ENCODE measurements at regions not wholly inside any gene's neighbourhood (a gene's known extent, or its start where the extent isn't known, plus 50 kb on each side); places are given as distances from the start of the nearest gene placed in this dataset.

- Histone ChIP-seq H3K9ac (ENCODE audit: low read depth, low read length) (no peak overlapping the region), H3K4me1 (ENCODE audit: insufficient read depth, low read length) (no peaks in the 10 kb centered on the region), H3K9me3 (ENCODE audit: control insufficient read depth, insufficient read depth, low read length) (no peaks in the 10 kb centered on the region), H3K36me3 (ENCODE audit: insufficient read depth, low read length) (no peaks in the 10 kb centered on the region)
Observed at GRCh38 chr18:46398625-46399024, 258.4 kb downstream of the LOXHD1 start.

GRCh38 chr18:46399303-46399702, 257.7 kb downstream of the LOXHD1 start:
- Histone ChIP-seq H3K36me3 (ENCODE audit: insufficient read depth, low read length) (no peaks in the 10 kb centered on the region), H3K4me1 (ENCODE audit: insufficient read depth, low read length) (no peaks in the 10 kb centered on the region), H3K9ac (ENCODE audit: low read depth, low read length) (no peak overlapping the region), H3K9me3 (ENCODE audit: control insufficient read depth, insufficient read depth, low read length) (no peaks in the 10 kb centered on the region)

DNA sequence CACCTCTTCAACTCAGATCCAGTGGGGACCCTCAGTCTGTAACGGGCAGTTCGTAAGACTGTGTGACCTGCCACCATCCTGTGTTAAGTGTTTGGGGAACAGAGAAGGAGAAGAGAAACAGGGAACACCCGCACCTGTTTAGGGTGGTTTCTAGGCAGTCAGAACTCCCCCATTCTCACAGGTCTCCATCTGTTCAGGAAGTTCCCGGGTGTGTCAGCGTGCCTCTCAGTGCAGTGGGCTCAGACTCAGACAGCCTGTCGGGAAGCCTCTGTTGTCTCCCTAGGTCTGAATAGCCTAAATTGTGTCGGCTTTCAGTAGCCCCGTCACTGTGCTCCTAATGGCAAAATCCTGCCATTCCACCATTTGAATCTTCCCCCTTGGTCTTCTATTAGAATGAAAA, 256.6 kb downstream of the LOXHD1 start:
- no peaks in the 10 kb centered on the region for H3K4me1 ChIP-seq (ENCODE audit: insufficient read depth, low read length)
- H3K9me3 ChIP-seq (ENCODE audit: control insufficient read depth, insufficient read depth, low read length) = no peaks in the 10 kb centered on the region

GRCh38 chr18:46401486-46402070, 255.4 kb downstream of the LOXHD1 start:
- Histone ChIP-seq H3K36me3 (ENCODE audit: insufficient read depth, low read length) (no peaks in the 10 kb centered on the region), H3K4me1 (ENCODE audit: insufficient read depth, low read length) (no peaks in the 10 kb centered on the region), H3K9ac (ENCODE audit: low read depth, low read length) (no peak overlapping the region), H3K9me3 (ENCODE audit: control insufficient read depth, insufficient read depth, low read length) (no peaks in the 10 kb centered on the region)

More for the DNA sequence above, 256.6 kb downstream of the LOXHD1 start:
- Histone ChIP-seq H3K9ac (ENCODE audit: low read depth, low read length) (no peak overlapping the region), H3K36me3 (ENCODE audit: insufficient read depth, low read length) (no peaks in the 10 kb centered on the region)

- H3K36me3 ChIP-seq (ENCODE audit: insufficient read depth, low read length) = no peaks in the 10 kb centered on the region
- no peaks in the 10 kb centered on the region for H3K9me3 ChIP-seq (ENCODE audit: control insufficient read depth, insufficient read depth, low read length)
- no peak overlapping the region for H3K9ac ChIP-seq (ENCODE audit: low read depth, low read length)
- H3K4me1 ChIP-seq (ENCODE audit: insufficient read depth, low read length) = no peaks in the 10 kb centered on the region
Observed at GRCh38 chr18:46402396-46402795, 254.6 kb downstream of the LOXHD1 start.

DNA sequence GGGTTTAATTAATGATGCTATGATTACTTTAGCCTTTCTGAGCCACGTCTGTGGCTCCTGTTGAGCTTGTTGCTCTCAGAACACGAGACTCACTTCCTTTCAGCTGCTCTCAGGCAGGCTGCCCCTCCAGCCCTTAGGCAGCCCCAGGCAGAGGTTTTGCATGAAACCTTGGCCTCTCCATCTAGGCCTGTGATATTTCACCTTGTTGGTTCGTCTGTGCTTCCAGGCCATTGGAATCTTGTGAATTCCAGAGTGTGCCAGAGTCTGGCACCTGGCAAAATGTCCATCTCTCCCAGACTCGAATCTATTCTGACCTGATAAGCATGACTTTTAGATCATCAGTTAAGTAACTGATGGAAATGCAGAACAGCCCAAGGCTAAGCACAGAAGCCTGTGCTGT, 254.1 kb downstream of the LOXHD1 start:
- Histone ChIP-seq H3K4me1 (ENCODE audit: insufficient read depth, low read length) (no peaks in the 10 kb centered on the region), H3K9me3 (ENCODE audit: control insufficient read depth, insufficient read depth, low read length) (no peaks in the 10 kb centered on the region), H3K36me3 (ENCODE audit: insufficient read depth, low read length) (no peaks in the 10 kb centered on the region), H3K9ac (ENCODE audit: low read depth, low read length) (no peak overlapping the region)

GRCh38 chr18:46405832-46406538, 251.0 kb downstream of the LOXHD1 start:
- Histone ChIP-seq H3K9ac (ENCODE audit: low read depth, low read length) (no peak overlapping the region), H3K4me1 (ENCODE audit: insufficient read depth, low read length) (no peaks in the 10 kb centered on the region), H3K9me3 (ENCODE audit: control insufficient read depth, insufficient read depth, low read length) (no peaks in the 10 kb centered on the region), H3K36me3 (ENCODE audit: insufficient read depth, low read length) (no peaks in the 10 kb centered on the region)

- Histone ChIP-seq H3K36me3 (ENCODE audit: insufficient read depth, low read length) (no peaks in the 10 kb centered on the region), H3K4me1 (ENCODE audit: insufficient read depth, low read length) (peaks cover 4% of the 10 kb centered on the region), H3K9me3 (ENCODE audit: control insufficient read depth, insufficient read depth, low read length) (no peaks in the 10 kb centered on the region), H3K9ac (ENCODE audit: low read depth, low read length) (no peak overlapping the region)
Observed at GRCh38 chr18:46406539-46406932, 250.5 kb downstream of the LOXHD1 start.

- Histone ChIP-seq H3K9me3 (ENCODE audit: control insufficient read depth, insufficient read depth, low read length) (no peaks in the 10 kb centered on the region), H3K36me3 (ENCODE audit: insufficient read depth, low read length) (no peaks in the 10 kb centered on the region), H3K4me1 (ENCODE audit: insufficient read depth, low read length) (peaks cover 15% of the 10 kb centered on the region), H3K9ac (ENCODE audit: low read depth, low read length) (no peak overlapping the region)
Observed at GRCh38 chr18:46407486-46408166, 249.4 kb downstream of the LOXHD1 start.

DNA sequence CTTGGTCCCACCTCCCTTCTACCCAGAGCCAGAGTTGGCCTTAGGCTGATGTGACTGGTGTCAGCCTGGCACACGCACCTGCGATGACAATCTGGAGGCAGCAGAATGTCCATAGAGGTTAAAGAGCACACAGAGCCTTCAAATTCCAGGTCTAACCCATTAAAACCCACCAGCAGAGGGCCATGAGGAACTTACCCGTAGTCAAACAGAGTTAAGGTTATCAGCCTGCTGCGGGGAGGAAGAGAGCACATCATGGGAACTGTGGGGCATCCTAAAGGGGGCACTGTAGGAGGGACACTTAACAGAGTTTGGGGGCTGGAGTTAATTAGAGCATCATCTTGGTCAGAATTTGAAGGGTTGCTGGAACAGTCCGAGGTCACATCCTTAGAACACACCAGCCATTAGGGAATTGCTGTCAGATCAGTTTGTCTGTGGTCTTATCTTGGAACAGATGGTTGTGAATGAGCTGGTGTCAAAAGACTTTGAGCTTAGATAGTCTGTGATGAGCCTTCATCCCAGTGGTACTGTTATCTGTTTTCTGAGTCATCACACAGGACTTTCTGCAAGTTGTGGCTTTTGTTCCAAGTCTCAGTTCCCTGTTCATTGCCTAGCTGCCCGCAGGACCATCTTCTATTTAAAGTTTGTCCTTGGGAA, 248.6 kb downstream of the LOXHD1 start:
- H3K4me1 ChIP-seq (ENCODE audit: insufficient read depth, low read length) = peaks cover 22% of the 10 kb centered on the region
- H3K36me3 ChIP-seq (ENCODE audit: insufficient read depth, low read length) = no peaks in the 10 kb centered on the region
- no peak overlapping the region for H3K9ac ChIP-seq (ENCODE audit: low read depth, low read length)
- H3K9me3 ChIP-seq (ENCODE audit: control insufficient read depth, insufficient read depth, low read length) = no peaks in the 10 kb centered on the region

DNA sequence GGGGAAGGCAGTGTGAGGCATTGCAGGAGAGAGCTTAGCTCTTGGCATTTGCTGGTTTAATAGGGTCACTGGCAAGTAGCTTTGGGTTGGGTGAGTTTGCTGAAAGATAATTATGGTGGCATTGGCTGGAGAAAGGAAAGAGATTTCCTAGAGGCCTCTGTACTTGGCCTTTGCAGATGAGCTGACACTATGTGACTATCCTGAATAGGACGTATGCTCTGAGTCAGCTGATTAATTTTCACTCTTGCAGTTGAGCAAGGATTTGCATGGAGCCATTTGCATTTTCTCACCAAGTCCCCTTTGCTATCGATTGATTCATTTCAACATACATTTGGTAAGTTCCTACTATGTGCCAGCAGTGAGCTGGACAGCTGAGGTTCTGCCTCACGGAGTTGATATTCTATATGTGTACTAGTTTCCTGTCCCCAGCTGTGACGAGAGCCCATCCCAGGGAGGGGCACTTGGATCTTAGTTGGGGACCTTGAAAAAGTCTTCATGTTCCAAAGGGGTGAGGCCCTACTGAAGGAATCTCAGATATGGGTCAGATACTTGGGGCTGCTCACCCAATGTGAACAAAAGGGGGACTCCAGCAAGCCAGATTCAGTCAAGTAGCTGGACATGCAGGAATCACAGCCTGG, 245.7 kb downstream of the LOXHD1 start:
- H3K4me1 ChIP-seq (ENCODE audit: insufficient read depth, low read length) = peaks cover 43% of the 10 kb centered on the region

DNA sequence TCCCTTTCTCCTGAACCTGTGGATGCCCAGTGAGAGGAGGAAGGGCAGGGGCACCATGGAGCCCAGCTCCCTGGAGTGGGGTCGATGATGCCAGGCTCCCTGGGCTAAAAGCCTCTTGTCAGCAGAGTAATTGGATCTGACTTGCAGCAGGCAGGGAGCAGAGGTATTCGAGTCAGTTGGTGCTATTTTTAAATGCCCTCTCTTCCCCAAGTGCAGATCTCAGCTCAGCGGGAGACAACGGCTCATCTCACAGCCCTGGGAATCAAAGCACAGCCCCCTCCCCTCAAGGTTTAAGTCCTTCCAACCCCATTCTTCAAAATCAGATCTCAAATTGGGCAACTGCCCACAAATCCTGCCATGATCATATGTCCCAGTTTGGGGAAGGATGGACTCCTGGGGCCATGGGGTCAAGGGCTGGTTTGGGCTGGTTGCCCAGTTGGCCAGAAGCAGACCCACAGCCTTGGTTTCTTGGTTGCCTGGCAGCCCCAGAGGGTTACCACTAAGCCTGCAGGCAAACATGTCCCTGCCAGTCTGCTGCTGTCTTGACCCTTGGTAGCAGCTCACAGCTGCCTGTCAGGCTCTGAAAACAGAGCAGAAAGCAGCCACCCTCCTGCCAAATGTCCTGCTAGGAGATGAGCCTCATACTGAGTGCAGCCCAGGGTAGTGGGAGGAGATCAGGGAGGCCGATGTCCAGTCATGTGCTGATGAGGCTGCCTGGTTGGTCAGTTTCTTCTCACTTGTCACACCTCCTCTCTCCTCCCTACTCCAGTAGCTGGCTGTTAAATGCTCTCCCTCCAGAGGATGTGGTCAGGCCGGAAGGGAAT, 244.9 kb downstream of the LOXHD1 start:
- Histone ChIP-seq H3K4me1 (ENCODE audit: insufficient read depth, low read length) (peaks cover 49% of the 10 kb centered on the region), H3K9ac (ENCODE audit: low read depth, low read length) (no peak overlapping the region), H3K9me3 (ENCODE audit: control insufficient read depth, insufficient read depth, low read length) (no peaks in the 10 kb centered on the region; the same call in 1 of the 2 replicates), H3K36me3 (ENCODE audit: insufficient read depth, low read length) (no peaks in the 10 kb centered on the region)

More for the DNA sequence above, 245.7 kb downstream of the LOXHD1 start:
- Histone ChIP-seq H3K9me3 (ENCODE audit: control insufficient read depth, insufficient read depth, low read length) (no peaks in the 10 kb centered on the region; the same call in 1 of the 2 replicates), H3K36me3 (ENCODE audit: insufficient read depth, low read length) (no peaks in the 10 kb centered on the region), H3K9ac (ENCODE audit: low read depth, low read length) (no peak overlapping the region)

GRCh38 chr18:46412916-46413315, 244.1 kb downstream of the LOXHD1 start:
- H3K9ac ChIP-seq (ENCODE audit: low read depth, low read length) = no peak overlapping the region
- no peaks in the 10 kb centered on the region for H3K36me3 ChIP-seq (ENCODE audit: insufficient read depth, low read length)
- H3K9me3 ChIP-seq (ENCODE audit: control insufficient read depth, insufficient read depth, low read length) = no peaks in the 10 kb centered on the region; the same call in 1 of the 2 replicates
- peaks cover 49% of the 10 kb centered on the region for H3K4me1 ChIP-seq (ENCODE audit: insufficient read depth, low read length)

Data from ES-I3 (cell line).